ENCODE measurements at regions not wholly inside any gene's neighbourhood (a gene's known extent, or its start where the extent isn't known, plus 50 kb on each side); places are given as distances from the start of the nearest gene placed in this dataset.

GRCh38 chr5:6087576-6087975 lies 290.8 kb downstream of the MED10 start:
- no peak for DNase-seq (ENCODE audit: low read depth, low spot score)
- TF ChIP-seq CTCF (conservative IDR thresholded peaks at IDR 0.05): no peak
- no peak overlapping the region for H3K4me3 Mint-ChIP-seq
- peaks cover 4% of the 10 kb centered on the region for H3K9me3 Mint-ChIP-seq
- no peak overlapping the region for H3K27ac Mint-ChIP-seq (ENCODE audit: unreplicated experiment)
- no peaks in the 10 kb centered on the region for H3K27me3 Mint-ChIP-seq (ENCODE audit: low read depth)
- no peaks in the 10 kb centered on the region for H3K4me1 Mint-ChIP-seq
- H3K36me3 Mint-ChIP-seq (ENCODE audit: low read depth): no peaks in the 10 kb centered on the region

GRCh38 chr5:6086871-6087270 lies 291.5 kb downstream of the MED10 start:
- no peak for TF ChIP-seq CTCF (conservative IDR thresholded peaks at IDR 0.05)
- H3K9me3 Mint-ChIP-seq: peaks cover 4% of the 10 kb centered on the region
- no peaks in the 10 kb centered on the region for H3K4me1 Mint-ChIP-seq
- H3K27ac Mint-ChIP-seq (ENCODE audit: unreplicated experiment): no peak overlapping the region
- H3K36me3 Mint-ChIP-seq (ENCODE audit: low read depth): no peaks in the 10 kb centered on the region
- DNase-seq (ENCODE audit: low read depth, low spot score): no peak
- H3K27me3 Mint-ChIP-seq (ENCODE audit: low read depth): no peaks in the 10 kb centered on the region
- H3K4me3 Mint-ChIP-seq: no peak overlapping the region

- Mint-ChIP-seq H3K36me3 (ENCODE audit: low read depth) (no peaks in the 10 kb centered on the region), H3K27me3 (ENCODE audit: low read depth) (no peaks in the 10 kb centered on the region), H3K27ac (ENCODE audit: unreplicated experiment) (no peak overlapping the region), H3K9me3 (peaks cover 4% of the 10 kb centered on the region), H3K4me3 (no peak overlapping the region), H3K4me1 (no peaks in the 10 kb centered on the region)
- no peak for DNase-seq (ENCODE audit: low read depth, low spot score)
- TF ChIP-seq CTCF (conservative IDR thresholded peaks at IDR 0.05): no peak
Measured at GRCh38 chr5:6085341-6085860, 292.9 kb downstream of the MED10 start.

GRCh38 chr5:6084836-6085235 lies 293.5 kb downstream of the MED10 start:
- H3K36me3 Mint-ChIP-seq (ENCODE audit: low read depth): no peaks in the 10 kb centered on the region
- H3K4me3 Mint-ChIP-seq: no peak overlapping the region
- DNase-seq (ENCODE audit: low read depth, low spot score): no peak
- H3K9me3 Mint-ChIP-seq: peaks cover 4% of the 10 kb centered on the region
- H3K4me1 Mint-ChIP-seq: no peaks in the 10 kb centered on the region
- TF ChIP-seq CTCF (conservative IDR thresholded peaks at IDR 0.05): no peak
- H3K27me3 Mint-ChIP-seq (ENCODE audit: low read depth): peaks cover under 1% of the 10 kb centered on the region
- H3K27ac Mint-ChIP-seq (ENCODE audit: unreplicated experiment): no peak overlapping the region

GRCh38 chr5:6084376-6084775 lies 294.0 kb downstream of the MED10 start:
- H3K4me1 Mint-ChIP-seq: no peaks in the 10 kb centered on the region
- TF ChIP-seq CTCF (conservative IDR thresholded peaks at IDR 0.05): no peak
- H3K27me3 Mint-ChIP-seq (ENCODE audit: low read depth): peaks cover 2% of the 10 kb centered on the region
- H3K36me3 Mint-ChIP-seq (ENCODE audit: low read depth): no peaks in the 10 kb centered on the region
- DNase-seq (ENCODE audit: low read depth, low spot score): no peak
- no peak overlapping the region for H3K4me3 Mint-ChIP-seq
- H3K9me3 Mint-ChIP-seq: peaks cover 2% of the 10 kb centered on the region
- H3K27ac Mint-ChIP-seq (ENCODE audit: unreplicated experiment): no peak overlapping the region
